ENCODE measurements at regions not wholly inside any gene's neighbourhood (a gene's known extent, or its start where the extent isn't known, plus 50 kb on each side); places are given as distances from the start of the nearest gene placed in this dataset.

DNA sequence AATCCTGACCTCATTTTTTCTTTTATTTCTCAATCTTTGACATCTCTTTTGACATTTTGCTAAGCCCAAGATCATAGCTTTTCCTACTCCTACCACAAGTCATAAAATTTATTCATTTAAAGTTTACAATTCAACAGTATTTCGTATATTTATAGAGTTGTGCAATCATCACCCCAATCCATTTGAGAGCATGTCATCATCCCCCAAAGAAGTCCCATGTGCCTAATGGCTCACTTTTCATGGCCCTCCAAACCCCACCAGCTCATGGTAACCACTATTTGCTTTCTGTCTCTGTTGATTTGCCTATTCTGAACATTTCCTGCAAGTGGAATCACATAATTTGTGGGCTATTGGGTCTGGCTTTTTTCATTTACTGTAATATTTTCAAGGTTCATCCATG is 52.5 kb upstream of the GLI3 start:
- no peak overlapping the region for H3K4me3 ChIP-seq (replicated peaks; ENCODE audit: low read depth, low read length)
- DNase-seq (ENCODE audit: extremely low read depth, low read depth) = no peak
- TF ChIP-seq, protein P1, sequence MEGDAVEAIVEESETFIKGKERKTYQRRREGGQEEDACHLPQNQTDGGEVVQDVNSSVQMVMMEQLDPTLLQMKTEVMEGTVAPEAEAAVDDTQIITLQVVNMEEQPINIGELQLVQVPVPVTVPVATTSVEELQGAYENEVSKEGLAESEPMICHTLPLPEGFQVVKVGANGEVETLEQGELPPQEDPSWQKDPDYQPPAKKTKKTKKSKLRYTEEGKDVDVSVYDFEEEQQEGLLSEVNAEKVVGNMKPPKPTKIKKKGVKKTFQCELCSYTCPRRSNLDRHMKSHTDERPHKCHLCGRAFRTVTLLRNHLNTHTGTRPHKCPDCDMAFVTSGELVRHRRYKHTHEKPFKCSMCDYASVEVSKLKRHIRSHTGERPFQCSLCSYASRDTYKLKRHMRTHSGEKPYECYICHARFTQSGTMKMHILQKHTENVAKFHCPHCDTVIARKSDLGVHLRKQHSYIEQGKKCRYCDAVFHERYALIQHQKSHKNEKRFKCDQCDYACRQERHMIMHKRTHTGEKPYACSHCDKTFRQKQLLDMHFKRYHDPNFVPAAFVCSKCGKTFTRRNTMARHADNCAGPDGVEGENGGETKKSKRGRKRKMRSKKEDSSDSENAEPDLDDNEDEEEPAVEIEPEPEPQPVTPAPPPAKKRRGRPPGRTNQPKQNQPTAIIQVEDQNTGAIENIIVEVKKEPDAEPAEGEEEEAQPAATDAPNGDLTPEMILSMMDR (IDR thresholded peaks at IDR 0.05; ENCODE audit: low read depth, low read length, missing control alignments) = no peak
